ENCODE measurements at regions not wholly inside any gene's neighbourhood (a gene's known extent, or its start where the extent isn't known, plus 50 kb on each side); places are given as distances from the start of the nearest gene placed in this dataset.

GRCh38 chr5:36366883-36367282 lies 65.2 kb upstream of the RANBP3L start:
- H3K27ac ChIP-seq (ENCODE audit: control insufficient read depth, insufficient read depth, low read length), result no peak overlapping the region

GRCh38 chr5:36367524-36367923 lies 65.8 kb upstream of the RANBP3L start:
- dilution Hi-C loops (cut with MboI; ENCODE audit: extremely low pct_ligation_motif_present, low sequenced_read_pairs), result no loop called here
- DNase-seq (ENCODE audit: low read depth, low spot score) (no peak), FAIRE-seq (no peak)
- Histone ChIP-seq H3K27ac (ENCODE audit: control insufficient read depth, insufficient read depth, low read length) (no peak overlapping the region), H2AFZ (ENCODE audit: control insufficient read depth, low read length) (no peak overlapping the region), H3K9ac (ENCODE audit: control insufficient read depth, extremely low read depth, insufficient read depth, low read length) (no peak overlapping the region), H3K4me1 (ENCODE audit: control insufficient read depth, extremely low read depth, insufficient read depth, low read length) (peaks cover 4% of the 10 kb centered on the region), H3K79me2 (ENCODE audit: control insufficient read depth, insufficient read depth, low read length) (no peaks in the 10 kb centered on the region), H4K20me1 (ENCODE audit: control insufficient read depth, extremely low read depth, insufficient read depth, low read length) (no peaks in the 10 kb centered on the region), H3K4me2 (ENCODE audit: control insufficient read depth, extremely low read depth, insufficient read depth, low read depth, low read length) (no peak overlapping the region), H3K36me3 (ENCODE audit: control insufficient read depth in 2 of 2, extremely low read depth in 1 of 2, insufficient read depth in 2 of 2, low read length in 2 of 2) (no peaks in the 10 kb centered on the region), H3K9me3 (ENCODE audit: control insufficient read depth, low read depth, low read length) (no peaks in the 10 kb centered on the region), H3K4me3 (ENCODE audit: control insufficient read depth in 2 of 3, extremely low read depth in 1 of 3, insufficient read depth in 2 of 3, low read depth in 1 of 3, low read length in 3 of 3) (no peak overlapping the region), H3K27me3 (ENCODE audit: control insufficient read depth, extremely low read depth, insufficient read depth, low read length) (no peaks in the 10 kb centered on the region), H3K9me1 (ENCODE audit: control insufficient read depth, extremely low read depth, insufficient read depth, low read length) (no peaks in the 10 kb centered on the region)
- TF ChIP-seq EZH2 (IDR thresholded peaks at IDR 0.05; ENCODE audit: low read length), result no peak
- TF ChIP-seq CTCF (optimal IDR thresholded peaks at IDR 0.05 in 1 of 3, IDR thresholded peaks at IDR 0.05 in 1 of 3, conservative IDR thresholded peaks at IDR 0.05 in 1 of 3; ENCODE audit: extremely low read depth in 1 of 3, insufficient read depth in 2 of 3, low read length in 3 of 3), result no peak

More at GRCh38 chr5:36366883-36367282, 65.2 kb upstream of the RANBP3L start:
- FAIRE-seq (no peak), DNase-seq (ENCODE audit: low read depth, low spot score) (no peak)
- Histone ChIP-seq H3K27me3 (ENCODE audit: control insufficient read depth, extremely low read depth, insufficient read depth, low read length) (no peaks in the 10 kb centered on the region), H3K9ac (ENCODE audit: control insufficient read depth, extremely low read depth, insufficient read depth, low read length) (no peak overlapping the region), H3K4me1 (ENCODE audit: control insufficient read depth, extremely low read depth, insufficient read depth, low read length) (peaks cover 4% of the 10 kb centered on the region), H3K9me1 (ENCODE audit: control insufficient read depth, extremely low read depth, insufficient read depth, low read length) (no peaks in the 10 kb centered on the region), H2AFZ (ENCODE audit: control insufficient read depth, low read length) (no peak overlapping the region), H3K79me2 (ENCODE audit: control insufficient read depth, insufficient read depth, low read length) (no peaks in the 10 kb centered on the region), H3K36me3 (ENCODE audit: control insufficient read depth in 2 of 2, extremely low read depth in 1 of 2, insufficient read depth in 2 of 2, low read length in 2 of 2) (no peaks in the 10 kb centered on the region), H4K20me1 (ENCODE audit: control insufficient read depth, extremely low read depth, insufficient read depth, low read length) (no peaks in the 10 kb centered on the region), H3K4me2 (ENCODE audit: control insufficient read depth, extremely low read depth, insufficient read depth, low read depth, low read length) (no peak overlapping the region), H3K4me3 (ENCODE audit: control insufficient read depth in 2 of 3, extremely low read depth in 1 of 3, insufficient read depth in 2 of 3, low read depth in 1 of 3, low read length in 3 of 3) (no peak overlapping the region), H3K9me3 (ENCODE audit: control insufficient read depth, low read depth, low read length) (no peaks in the 10 kb centered on the region)
- TF ChIP-seq EZH2 (IDR thresholded peaks at IDR 0.05; ENCODE audit: low read length), result no peak
- TF ChIP-seq CTCF (optimal IDR thresholded peaks at IDR 0.05 in 1 of 3, IDR thresholded peaks at IDR 0.05 in 1 of 3, conservative IDR thresholded peaks at IDR 0.05 in 1 of 3; ENCODE audit: extremely low read depth in 1 of 3, insufficient read depth in 2 of 3, low read length in 3 of 3), result no peak
- dilution Hi-C loops (cut with MboI; ENCODE audit: extremely low pct_ligation_motif_present, low sequenced_read_pairs), result no loop called here

Data from keratinocyte (primary cell).